ENCODE measurements at regions not wholly inside any gene's neighbourhood (a gene's known extent, or its start where the extent isn't known, plus 50 kb on each side); places are given as distances from the start of the nearest gene placed in this dataset.

- POLR2A ChIA-PET, result no interaction called here
- no peak for DNase-seq (ENCODE audit: extremely low spot score)
These were observed 320.3 kb upstream of the TGFBR2 start for GRCh38 chr3:30286007-30286669.

GRCh38 chr3:30286811-30287210, 319.6 kb upstream of the TGFBR2 start:
- no peak for DNase-seq (ENCODE audit: extremely low spot score)
- ChIA-PET POLR2A (no interaction called here), CTCF (no interaction called here)

More at GRCh38 chr3:30286007-30286669, 320.3 kb upstream of the TGFBR2 start:
- CTCF ChIA-PET, result no interaction called here
- TF ChIP-seq FOXM1 (IDR thresholded peaks at IDR 0.05; ENCODE audit: borderline replicate concordance) (no peak), HDGF (IDR thresholded peaks at IDR 0.05; ENCODE audit: borderline replicate concordance) (no peak), BHLHE40 (IDR thresholded peaks at IDR 0.05; ENCODE audit: borderline replicate concordance) (no peak), CTBP1 (IDR thresholded peaks at IDR 0.05; ENCODE audit: borderline replicate concordance) (no peak), FOXK2 (IDR thresholded peaks at IDR 0.05) (no peak), L3MBTL2 (conservative IDR thresholded peaks at IDR 0.05) (no peak), SP1 (IDR thresholded peaks at IDR 0.05) (no peak), LEF1 (IDR thresholded peaks at IDR 0.05; ENCODE audit: borderline replicate concordance) (no peak), ARNT (IDR thresholded peaks at IDR 0.05) (no peak)

GRCh38 chr3:30288830-30289229, 317.6 kb upstream of the TGFBR2 start:
- no peak for TF ChIP-seq FOXA1 (IDR thresholded peaks at IDR 0.05)
- DNase-seq (ENCODE audit: extremely low spot score), result no peak
- POLR2A ChIA-PET, result no interaction called here
- CTCF ChIA-PET, result no interaction called here

More at GRCh38 chr3:30286811-30287210, 319.6 kb upstream of the TGFBR2 start:
- TF ChIP-seq LEF1 (IDR thresholded peaks at IDR 0.05; ENCODE audit: borderline replicate concordance), result no peak
- no peak for TF ChIP-seq CTBP1 (IDR thresholded peaks at IDR 0.05; ENCODE audit: borderline replicate concordance)
- TF ChIP-seq FOXM1 (IDR thresholded peaks at IDR 0.05; ENCODE audit: borderline replicate concordance), result no peak
- no peak for TF ChIP-seq NFRKB (IDR thresholded peaks at IDR 0.05)
- TF ChIP-seq BHLHE40 (IDR thresholded peaks at IDR 0.05; ENCODE audit: borderline replicate concordance), result no peak
- TF ChIP-seq FOXK2 (IDR thresholded peaks at IDR 0.05), result no peak
- no peak for TF ChIP-seq ZNF384 (IDR thresholded peaks at IDR 0.05)
- no peak for TF ChIP-seq FOXA1 (IDR thresholded peaks at IDR 0.05)
- TF ChIP-seq ARNT (IDR thresholded peaks at IDR 0.05), result no peak
- TF ChIP-seq TARDBP (IDR thresholded peaks at IDR 0.05), result no peak
- no peak for TF ChIP-seq SUZ12 (IDR thresholded peaks at IDR 0.05)
- no peak for TF ChIP-seq HDGF (IDR thresholded peaks at IDR 0.05; ENCODE audit: borderline replicate concordance)
- TF ChIP-seq ELF4 (IDR thresholded peaks at IDR 0.05), result no peak
- no peak for TF ChIP-seq L3MBTL2 (conservative IDR thresholded peaks at IDR 0.05)

- ChIA-PET CTCF (no interaction called here), POLR2A (no interaction called here)
- no peak for DNase-seq (ENCODE audit: extremely low spot score)
- TF ChIP-seq LEF1 (IDR thresholded peaks at IDR 0.05; ENCODE audit: borderline replicate concordance) (no peak), HDGF (IDR thresholded peaks at IDR 0.05; ENCODE audit: borderline replicate concordance) (no peak), FOXA1 (IDR thresholded peaks at IDR 0.05) (no peak), BHLHE40 (IDR thresholded peaks at IDR 0.05; ENCODE audit: borderline replicate concordance) (no peak), ELF4 (IDR thresholded peaks at IDR 0.05) (no peak), PKNOX1 (IDR thresholded peaks at IDR 0.05) (no peak), TARDBP (IDR thresholded peaks at IDR 0.05) (no peak), ZNF384 (IDR thresholded peaks at IDR 0.05) (no peak), FOXK2 (IDR thresholded peaks at IDR 0.05) (no peak), CTBP1 (IDR thresholded peaks at IDR 0.05; ENCODE audit: borderline replicate concordance) (no peak), ARNT (IDR thresholded peaks at IDR 0.05) (no peak), FOXM1 (IDR thresholded peaks at IDR 0.05; ENCODE audit: borderline replicate concordance) (no peak)
These were observed 317.1 kb upstream of the TGFBR2 start for GRCh38 chr3:30289324-30289723.

GRCh38 chr3:30289766-30290165, 316.6 kb upstream of the TGFBR2 start:
- CTCF ChIA-PET, result no interaction called here
- POLR2A ChIA-PET, result no interaction called here
- no peak for DNase-seq (ENCODE audit: extremely low spot score)
- TF ChIP-seq ARNT (IDR thresholded peaks at IDR 0.05) (no peak), HDGF (IDR thresholded peaks at IDR 0.05; ENCODE audit: borderline replicate concordance) (no peak), FOXK2 (IDR thresholded peaks at IDR 0.05) (no peak)

GRCh38 chr3:30290479-30290878, 315.9 kb upstream of the TGFBR2 start:
- TF ChIP-seq FOXM1 (IDR thresholded peaks at IDR 0.05; ENCODE audit: borderline replicate concordance) (no peak), L3MBTL2 (conservative IDR thresholded peaks at IDR 0.05) (no peak), NFRKB (IDR thresholded peaks at IDR 0.05) (no peak), SP1 (IDR thresholded peaks at IDR 0.05) (no peak), ARNT (IDR thresholded peaks at IDR 0.05) (no peak)
- ChIA-PET CTCF (no interaction called here), POLR2A (no interaction called here)
- no peak for DNase-seq (ENCODE audit: extremely low spot score)

- CTCF ChIA-PET, result no interaction called here
- TF ChIP-seq FOXA1 (IDR thresholded peaks at IDR 0.05) (no peak), PKNOX1 (IDR thresholded peaks at IDR 0.05) (no peak), FOXM1 (IDR thresholded peaks at IDR 0.05; ENCODE audit: borderline replicate concordance) (no peak), ARNT (IDR thresholded peaks at IDR 0.05) (no peak)
- POLR2A ChIA-PET, result no interaction called here
- DNase-seq (ENCODE audit: extremely low spot score), result no peak
These were observed 314.1 kb upstream of the TGFBR2 start for GRCh38 chr3:30292192-30292893.

Data from HEK293T (cell line).